ENCODE measurements at regions not wholly inside any gene's neighbourhood (a gene's known extent, or its start where the extent isn't known, plus 50 kb on each side); places are given as distances from the start of the nearest gene placed in this dataset.

DNA sequence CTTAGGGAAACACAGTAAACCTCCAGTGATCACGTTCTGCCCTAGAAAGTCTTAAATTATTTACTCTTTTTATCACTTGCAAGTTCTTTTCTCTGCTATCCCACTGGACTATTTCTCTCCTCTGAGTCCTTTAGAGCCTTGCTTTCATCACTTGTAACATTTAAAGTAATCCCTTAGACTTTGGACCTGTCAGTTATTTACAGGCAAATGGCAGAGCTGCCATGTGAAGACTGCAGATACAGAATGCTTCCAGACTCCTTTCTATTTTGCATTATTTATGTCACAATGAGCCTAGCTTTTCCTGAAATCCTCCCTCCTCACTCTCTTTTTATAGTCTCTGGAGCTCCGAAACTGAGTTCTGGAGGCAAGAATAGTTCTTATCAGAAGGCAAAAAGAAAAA lies 325.6 kb upstream of the TRIB2 start:
- TF ChIP-seq POLR2A (IDR thresholded peaks at IDR 0.05): no peak
- TF ChIP-seq, protein P1, sequence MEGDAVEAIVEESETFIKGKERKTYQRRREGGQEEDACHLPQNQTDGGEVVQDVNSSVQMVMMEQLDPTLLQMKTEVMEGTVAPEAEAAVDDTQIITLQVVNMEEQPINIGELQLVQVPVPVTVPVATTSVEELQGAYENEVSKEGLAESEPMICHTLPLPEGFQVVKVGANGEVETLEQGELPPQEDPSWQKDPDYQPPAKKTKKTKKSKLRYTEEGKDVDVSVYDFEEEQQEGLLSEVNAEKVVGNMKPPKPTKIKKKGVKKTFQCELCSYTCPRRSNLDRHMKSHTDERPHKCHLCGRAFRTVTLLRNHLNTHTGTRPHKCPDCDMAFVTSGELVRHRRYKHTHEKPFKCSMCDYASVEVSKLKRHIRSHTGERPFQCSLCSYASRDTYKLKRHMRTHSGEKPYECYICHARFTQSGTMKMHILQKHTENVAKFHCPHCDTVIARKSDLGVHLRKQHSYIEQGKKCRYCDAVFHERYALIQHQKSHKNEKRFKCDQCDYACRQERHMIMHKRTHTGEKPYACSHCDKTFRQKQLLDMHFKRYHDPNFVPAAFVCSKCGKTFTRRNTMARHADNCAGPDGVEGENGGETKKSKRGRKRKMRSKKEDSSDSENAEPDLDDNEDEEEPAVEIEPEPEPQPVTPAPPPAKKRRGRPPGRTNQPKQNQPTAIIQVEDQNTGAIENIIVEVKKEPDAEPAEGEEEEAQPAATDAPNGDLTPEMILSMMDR (IDR thresholded peaks at IDR 0.05): no peak

All from tibial nerve (tissue), 3 donors.